LNCAP (cell line): ENCODE measurements at regions not wholly inside any gene's neighbourhood (a gene's known extent, or its start where the extent isn't known, plus 50 kb on each side); places are given as distances from the start of the nearest gene placed in this dataset.

Experiments
- CTCF ChIP-seq: fragments of 450-650 bp; IDR thresholded peaks from 2 replicates; pipeline ENCODE4 v1.5.1; 2017; ENCODE audit warnings: mild to moderate bottlenecking

GRCh38 chr2:58914733-58915505 is 673.8 kb upstream of the FANCL start:
- no peak for TF ChIP-seq CTCF

DNA sequence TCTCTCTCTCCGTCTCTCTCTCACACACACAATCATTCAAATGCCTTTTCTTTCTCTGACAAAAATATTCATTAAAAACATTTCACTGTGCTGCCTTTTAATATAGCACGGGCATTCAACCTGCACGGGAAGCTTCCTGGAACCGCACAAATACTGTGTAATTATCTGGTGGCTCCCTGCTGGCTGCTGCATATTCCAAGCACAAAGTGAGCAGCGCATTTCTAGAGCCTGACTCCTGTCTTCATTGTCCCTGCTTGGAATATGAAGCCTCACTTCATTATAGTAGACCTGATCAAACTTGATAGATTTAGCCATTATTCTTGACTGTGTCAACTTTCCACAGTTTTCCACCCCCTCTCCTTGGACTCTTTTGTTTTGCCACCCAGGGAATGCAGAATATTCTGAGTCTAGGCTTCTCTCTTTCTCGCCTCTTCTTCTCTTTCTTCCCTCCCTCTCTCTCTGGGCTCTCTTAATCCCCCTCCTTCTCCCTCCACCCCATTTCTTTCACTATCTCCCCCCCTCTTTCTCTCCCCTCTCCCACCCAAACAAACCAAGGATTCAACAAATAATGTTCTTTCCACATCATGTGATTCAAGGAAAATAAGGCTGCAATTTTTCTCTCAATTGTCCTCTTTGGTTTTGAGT is 672.1 kb upstream of the FANCL start:
- TF ChIP-seq CTCF = no peak

- no peak for TF ChIP-seq CTCF
Measured at GRCh38 chr2:58911877-58912276, 670.8 kb upstream of the FANCL start.

- no peak for TF ChIP-seq CTCF
Measured at GRCh38 chr2:58908501-58909154, 667.5 kb upstream of the FANCL start.

- no peak for TF ChIP-seq CTCF
Measured at GRCh38 chr2:58907644-58908043, 666.5 kb upstream of the FANCL start.

DNA sequence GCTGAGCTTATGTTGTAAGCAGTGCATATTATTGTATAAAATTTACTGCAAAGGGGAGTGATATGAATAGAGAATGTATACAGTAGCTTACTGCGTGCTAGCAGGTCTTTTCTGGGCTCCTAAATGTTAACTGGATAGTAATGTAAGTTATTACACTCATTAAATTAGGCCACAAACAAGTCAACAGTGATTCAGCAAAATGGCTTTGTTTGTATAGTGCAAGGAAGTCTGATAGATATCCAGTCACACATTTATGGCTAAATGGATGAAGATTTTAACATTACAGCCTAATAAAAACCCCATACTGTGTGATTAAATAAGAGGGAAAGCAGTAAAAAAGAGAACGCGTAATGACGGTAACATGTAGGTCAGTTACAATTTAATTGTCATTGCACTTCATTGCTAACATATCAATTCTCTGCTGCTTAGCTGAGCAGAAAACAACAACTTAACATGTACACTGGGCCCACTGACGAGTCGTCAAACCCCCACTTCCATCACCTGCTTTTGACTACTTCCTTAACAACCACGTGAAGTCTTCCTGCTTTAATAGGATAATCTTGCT is 665.0 kb upstream of the FANCL start:
- TF ChIP-seq CTCF = no peak

- TF ChIP-seq CTCF = no peak
Measured at GRCh38 chr2:58904095-58904494, 663.0 kb upstream of the FANCL start.
